Fibroblast of skin of scalp (primary cell): ENCODE measurements at regions not wholly inside any gene's neighbourhood (a gene's known extent, or its start where the extent isn't known, plus 50 kb on each side); places are given as distances from the start of the nearest gene placed in this dataset.
A peak's percentile ranks its signal among the peaks of the same experiment; 100 is the strongest.

Experiments
- DNase-seq: peaks from one replicate; pipeline ENCODE4 v3.0.0-alpha.2; 2013

- DNase-seq = no peak
Measured at GRCh38 chr1:223445402-223445801, 52.2 kb downstream of the CCDC185 start.

GRCh38 chr1:223453902-223454301, 60.7 kb downstream of the CCDC185 start:
- DNase-seq = no peak

- no peak for DNase-seq
Measured at GRCh38 chr1:223454959-223455358, 61.7 kb downstream of the CCDC185 start.

- DNase-seq = no peak
Measured at GRCh38 chr1:223455470-223455869, 62.3 kb downstream of the CCDC185 start.

- no peak for DNase-seq
Measured at GRCh38 chr1:223456747-223457146, 63.5 kb downstream of the CCDC185 start.

GRCh38 chr1:223460566-223461189, 67.5 kb downstream of the CCDC185 start:
- no peak for DNase-seq

GRCh38 chr1:223462047-223462630, 68.9 kb downstream of the CCDC185 start:
- DNase-seq = no peak

- DNase-seq = no peak
Measured at GRCh38 chr1:223462866-223463404, 69.7 kb downstream of the CCDC185 start.

GRCh38 chr1:223466151-223466550, 72.9 kb downstream of the CCDC185 start:
- DNase-seq = no peak

- DNase-seq = no peak
Measured at GRCh38 chr1:223471566-223471965, 78.4 kb downstream of the CCDC185 start.

GRCh38 chr1:223472057-223472456, 78.8 kb downstream of the CCDC185 start:
- DNase-seq = no peak

GRCh38 chr1:223473601-223474344, 80.6 kb downstream of the CCDC185 start:
- DNase-seq = no peak

- no peak for DNase-seq
Measured at GRCh38 chr1:223474804-223475203, 81.6 kb downstream of the CCDC185 start.

GRCh38 chr1:223477456-223477855, 84.2 kb downstream of the CCDC185 start:
- no peak for DNase-seq

GRCh38 chr1:223478606-223479005, 85.4 kb downstream of the CCDC185 start:
- DNase-seq = no peak

- no peak for DNase-seq
Measured at GRCh38 chr1:223479261-223479660, 86.0 kb downstream of the CCDC185 start.

- DNase-seq = peak; percentile 4
Measured at GRCh38 chr1:223479718-223480425, 86.7 kb downstream of the CCDC185 start.

- no peak for DNase-seq
Measured at GRCh38 chr1:223482132-223482531, 88.9 kb downstream of the CCDC185 start.

GRCh38 chr1:223482766-223483165, 89.6 kb downstream of the CCDC185 start:
- DNase-seq = no peak

GRCh38 chr1:223483511-223483910, 90.3 kb downstream of the CCDC185 start:
- no peak for DNase-seq

- no peak for DNase-seq
Measured at GRCh38 chr1:223486366-223486765, 93.2 kb downstream of the CCDC185 start.

- no peak for DNase-seq
Measured at GRCh38 chr1:223486932-223487886, 94.0 kb downstream of the CCDC185 start.
